Sciatic nerve (tissue), 2 donors: ENCODE measurements at regions not wholly inside any gene's neighbourhood (a gene's known extent, or its start where the extent isn't known, plus 50 kb on each side); places are given as distances from the start of the nearest gene placed in this dataset.
"Not testable (repeated sequence)": the region's sequence is repeated elsewhere in the genome, so short reads cannot be mapped to it uniquely, and the experiment has no call there.

Source experiments
- ATAC-seq: fragments of 200-7000 bp; cut with Tn5 transposase; one replicate; pipeline ENCODE4 v1.9.1; 2020; ENCODE audit warnings: mild to moderate bottlenecking, moderate library complexity
- DNase-seq: peaks from one replicate; pipeline ENCODE4 v3.0.0-alpha.2; 2020; ENCODE audit warnings: low spot score
- intact Hi-C: fragments of 100-400 bp; cut with DNase I; formaldehyde crosslinking; loops from one replicate; pipeline ENCODE4 v1.14.2; 2022
- donor health status: DM: no; HTN: no; CAD: no.
- donor health status: DM: no; HTN: no; CAD: no.

GRCh38 chr2:55773651-55774050 lies 80.0 kb upstream of the PNPT1 start:
- intact Hi-C loops, ATAC-seq, DNase-seq: not testable (repeated sequence)

GRCh38 chr2:55772109-55772980 lies 78.7 kb upstream of the PNPT1 start:
- no peak for ATAC-seq
- intact Hi-C loops: no loop called here
- no peak for DNase-seq

GRCh38 chr2:55771612-55772011 lies 78.0 kb upstream of the PNPT1 start:
- intact Hi-C loops: no loop called here
- no peak for DNase-seq
- ATAC-seq: no peak

- intact Hi-C loops: no loop called here
- ATAC-seq: no peak
- DNase-seq: no peak
These were observed 75.3 kb upstream of the PNPT1 start for GRCh38 chr2:55768991-55769390.

- ATAC-seq (no peak), DNase-seq (no peak)
- intact Hi-C loops: no loop called here
These were observed 73.3 kb upstream of the PNPT1 start for GRCh38 chr2:55766947-55767346.

GRCh38 chr2:55765708-55766107 lies 72.1 kb upstream of the PNPT1 start:
- DNase-seq, ATAC-seq, intact Hi-C loops: not testable (repeated sequence)

GRCh38 chr2:55763721-55764120 lies 70.1 kb upstream of the PNPT1 start:
- intact Hi-C loops: no loop called here
- DNase-seq (no peak), ATAC-seq (no peak)

GRCh38 chr2:55761526-55761925 lies 67.9 kb upstream of the PNPT1 start:
- peak; percentile 87 for ATAC-seq
- no peak for DNase-seq
- intact Hi-C loops: no loop called here

- intact Hi-C loops: no loop called here
- no peak for DNase-seq
- peak; percentile 76 for ATAC-seq
These were observed 67.4 kb upstream of the PNPT1 start for GRCh38 chr2:55761024-55761423.

GRCh38 chr2:55760125-55760524 lies 66.5 kb upstream of the PNPT1 start:
- intact Hi-C loops: no loop called here

GRCh38 chr2:55759271-55759921 lies 65.8 kb upstream of the PNPT1 start:
- intact Hi-C loops: no loop called here
- DNase-seq (no peak), ATAC-seq (no peak)

More at GRCh38 chr2:55760125-55760524, 66.5 kb upstream of the PNPT1 start:
- ATAC-seq: no peak
- no peak for DNase-seq

GRCh38 chr2:55751966-55752365 lies 58.3 kb upstream of the PNPT1 start:
- DNase-seq (no peak), ATAC-seq (peak; percentile 65)
- intact Hi-C loops: no loop called here

- intact Hi-C loops: no loop called here
- no peak for DNase-seq
- no peak for ATAC-seq
These were observed 49.9 kb upstream of the PNPT1 start for GRCh38 chr2:55743583-55743982.
